ENCODE measurements at regions not wholly inside any gene's neighbourhood (a gene's known extent, or its start where the extent isn't known, plus 50 kb on each side); places are given as distances from the start of the nearest gene placed in this dataset.

- DNase-seq (no peak), ATAC-seq (ENCODE audit: insufficient read depth, low read depth) (no peak)
Observed at GRCh38 chr3:87495938-87496337, 219.6 kb upstream of the POU1F1 start.

GRCh38 chr3:87494264-87494663 is 217.9 kb upstream of the POU1F1 start:
- no peaks in the 10 kb centered on the region for H3K36me3 ChIP-seq (ENCODE audit: insufficient read depth, low read length)
- H3K27me3 ChIP-seq (ENCODE audit: insufficient read depth, low read length, poor library complexity) = no peaks in the 10 kb centered on the region
- no peaks in the 10 kb centered on the region for H3K79me2 ChIP-seq (ENCODE audit: insufficient read depth, low read length)
- TF ChIP-seq EZH2 (IDR thresholded peaks at IDR 0.05; ENCODE audit: borderline replicate concordance, low read depth, low read length, severe bottlenecking) = no peak
- TF ChIP-seq, protein P1, sequence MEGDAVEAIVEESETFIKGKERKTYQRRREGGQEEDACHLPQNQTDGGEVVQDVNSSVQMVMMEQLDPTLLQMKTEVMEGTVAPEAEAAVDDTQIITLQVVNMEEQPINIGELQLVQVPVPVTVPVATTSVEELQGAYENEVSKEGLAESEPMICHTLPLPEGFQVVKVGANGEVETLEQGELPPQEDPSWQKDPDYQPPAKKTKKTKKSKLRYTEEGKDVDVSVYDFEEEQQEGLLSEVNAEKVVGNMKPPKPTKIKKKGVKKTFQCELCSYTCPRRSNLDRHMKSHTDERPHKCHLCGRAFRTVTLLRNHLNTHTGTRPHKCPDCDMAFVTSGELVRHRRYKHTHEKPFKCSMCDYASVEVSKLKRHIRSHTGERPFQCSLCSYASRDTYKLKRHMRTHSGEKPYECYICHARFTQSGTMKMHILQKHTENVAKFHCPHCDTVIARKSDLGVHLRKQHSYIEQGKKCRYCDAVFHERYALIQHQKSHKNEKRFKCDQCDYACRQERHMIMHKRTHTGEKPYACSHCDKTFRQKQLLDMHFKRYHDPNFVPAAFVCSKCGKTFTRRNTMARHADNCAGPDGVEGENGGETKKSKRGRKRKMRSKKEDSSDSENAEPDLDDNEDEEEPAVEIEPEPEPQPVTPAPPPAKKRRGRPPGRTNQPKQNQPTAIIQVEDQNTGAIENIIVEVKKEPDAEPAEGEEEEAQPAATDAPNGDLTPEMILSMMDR (IDR thresholded peaks at IDR 0.05; ENCODE audit: borderline replicate concordance, extremely low read depth, low read length, poor library complexity, severe bottlenecking) = no peak
- DNase-seq (no peak), ATAC-seq (ENCODE audit: insufficient read depth, low read depth) (no peak)
- no peak overlapping the region for H3K4me3 ChIP-seq (ENCODE audit: low read depth in 1 of 2, low read length in 2 of 2)
- H3K4me1 ChIP-seq (ENCODE audit: insufficient read depth, low read length) = no peaks in the 10 kb centered on the region
- no peak overlapping the region for H3K27ac ChIP-seq (ENCODE audit: low read length)
- no peak overlapping the region for H2AFZ ChIP-seq (ENCODE audit: low read depth, low read length)
- H4K20me1 ChIP-seq (ENCODE audit: insufficient read depth, low read length) = no peaks in the 10 kb centered on the region
- H3K9me3 ChIP-seq (ENCODE audit: insufficient read depth, low read length, severe bottlenecking) = no peaks in the 10 kb centered on the region
- H3K9ac ChIP-seq (ENCODE audit: low read depth, low read length) = no peak overlapping the region
- no peak overlapping the region for H3K4me2 ChIP-seq (ENCODE audit: insufficient read depth, low read length)

More at GRCh38 chr3:87495938-87496337, 219.6 kb upstream of the POU1F1 start:
- Histone ChIP-seq H4K20me1 (ENCODE audit: insufficient read depth, low read length) (no peaks in the 10 kb centered on the region), H3K27me3 (ENCODE audit: insufficient read depth, low read length, poor library complexity) (no peaks in the 10 kb centered on the region), H3K4me2 (ENCODE audit: insufficient read depth, low read length) (no peak overlapping the region), H3K79me2 (ENCODE audit: insufficient read depth, low read length) (no peaks in the 10 kb centered on the region), H3K4me3 (ENCODE audit: low read depth in 1 of 2, low read length in 2 of 2) (no peak overlapping the region), H3K4me1 (ENCODE audit: insufficient read depth, low read length) (no peaks in the 10 kb centered on the region), H3K27ac (ENCODE audit: low read length) (no peak overlapping the region), H3K9me3 (ENCODE audit: insufficient read depth, low read length, severe bottlenecking) (no peaks in the 10 kb centered on the region), H3K36me3 (ENCODE audit: insufficient read depth, low read length) (no peaks in the 10 kb centered on the region), H3K9ac (ENCODE audit: low read depth, low read length) (no peak overlapping the region), H2AFZ (ENCODE audit: low read depth, low read length) (no peak overlapping the region)
- TF ChIP-seq EZH2 (IDR thresholded peaks at IDR 0.05; ENCODE audit: borderline replicate concordance, low read depth, low read length, severe bottlenecking) = no peak
- TF ChIP-seq, protein P1 (IDR thresholded peaks at IDR 0.05; ENCODE audit: borderline replicate concordance, extremely low read depth, low read length, poor library complexity, severe bottlenecking) = no peak

GRCh38 chr3:87491843-87492242 is 215.5 kb upstream of the POU1F1 start:
- no peaks in the 10 kb centered on the region for H3K27me3 ChIP-seq (ENCODE audit: insufficient read depth, low read length, poor library complexity)
- TF ChIP-seq, protein P1 (IDR thresholded peaks at IDR 0.05; ENCODE audit: borderline replicate concordance, extremely low read depth, low read length, poor library complexity, severe bottlenecking) = no peak
- no peak for TF ChIP-seq EZH2 (IDR thresholded peaks at IDR 0.05; ENCODE audit: borderline replicate concordance, low read depth, low read length, severe bottlenecking)
- no peak overlapping the region for H2AFZ ChIP-seq (ENCODE audit: low read depth, low read length)
- H3K9me3 ChIP-seq (ENCODE audit: insufficient read depth, low read length, severe bottlenecking) = no peaks in the 10 kb centered on the region
- no peaks in the 10 kb centered on the region for H3K79me2 ChIP-seq (ENCODE audit: insufficient read depth, low read length)
- H4K20me1 ChIP-seq (ENCODE audit: insufficient read depth, low read length) = no peaks in the 10 kb centered on the region
- H3K4me1 ChIP-seq (ENCODE audit: insufficient read depth, low read length) = no peaks in the 10 kb centered on the region
- DNase-seq (no peak), ATAC-seq (ENCODE audit: insufficient read depth, low read depth) (no peak)
- no peak overlapping the region for H3K4me2 ChIP-seq (ENCODE audit: insufficient read depth, low read length)
- H3K4me3 ChIP-seq (ENCODE audit: low read depth in 1 of 2, low read length in 2 of 2) = no peak overlapping the region
- no peak overlapping the region for H3K9ac ChIP-seq (ENCODE audit: low read depth, low read length)
- no peaks in the 10 kb centered on the region for H3K36me3 ChIP-seq (ENCODE audit: insufficient read depth, low read length)
- H3K27ac ChIP-seq (ENCODE audit: low read length) = no peak overlapping the region

GRCh38 chr3:87489892-87490291 is 213.5 kb upstream of the POU1F1 start:
- no peak overlapping the region for H2AFZ ChIP-seq (ENCODE audit: low read depth, low read length)
- no peak overlapping the region for H3K27ac ChIP-seq (ENCODE audit: low read length)
- H3K4me1 ChIP-seq (ENCODE audit: insufficient read depth, low read length) = no peaks in the 10 kb centered on the region
- H3K4me3 ChIP-seq (ENCODE audit: low read depth in 1 of 2, low read length in 2 of 2) = no peak overlapping the region
- no peaks in the 10 kb centered on the region for H3K36me3 ChIP-seq (ENCODE audit: insufficient read depth, low read length)
- no peaks in the 10 kb centered on the region for H3K27me3 ChIP-seq (ENCODE audit: insufficient read depth, low read length, poor library complexity)
- no peaks in the 10 kb centered on the region for H4K20me1 ChIP-seq (ENCODE audit: insufficient read depth, low read length)
- H3K79me2 ChIP-seq (ENCODE audit: insufficient read depth, low read length) = no peaks in the 10 kb centered on the region
- DNase-seq = no peak
- no peak for ATAC-seq (ENCODE audit: insufficient read depth, low read depth)
- no peak overlapping the region for H3K4me2 ChIP-seq (ENCODE audit: insufficient read depth, low read length)
- no peak overlapping the region for H3K9ac ChIP-seq (ENCODE audit: low read depth, low read length)
- TF ChIP-seq, protein P1 (IDR thresholded peaks at IDR 0.05; ENCODE audit: borderline replicate concordance, extremely low read depth, low read length, poor library complexity, severe bottlenecking) = no peak
- no peak for TF ChIP-seq EZH2 (IDR thresholded peaks at IDR 0.05; ENCODE audit: borderline replicate concordance, low read depth, low read length, severe bottlenecking)
- no peaks in the 10 kb centered on the region for H3K9me3 ChIP-seq (ENCODE audit: insufficient read depth, low read length, severe bottlenecking)

All from DND-41 (cell line).